Body of pancreas (tissue), 4 donors: ENCODE measurements at regions not wholly inside any gene's neighbourhood (a gene's known extent, or its start where the extent isn't known, plus 50 kb on each side); places are given as distances from the start of the nearest gene placed in this dataset.

Experiments
- POLR2A ChIP-seq, 3 donors: fragments of 450-650 bp; IDR thresholded peaks; one replicate each; pipeline ENCODE4 v1.6.1; 2016; ENCODE audit warnings: antibody characterized with exemption in 3 of 3, mild to moderate bottlenecking in 2 of 3
- TF ChIP-seq, protein P1 (sequence below), 7 experiments: fragments of 450-650 bp in 4 of 7; fragments of 200-600 bp in 3 of 7; sonication (generic) in 3 of 7; IDR thresholded peaks; one replicate each; pipeline ENCODE4 v1.5.1; 2016 to 2019; ENCODE audit warnings: antibody characterized with exemption in 7 of 7

DNA sequence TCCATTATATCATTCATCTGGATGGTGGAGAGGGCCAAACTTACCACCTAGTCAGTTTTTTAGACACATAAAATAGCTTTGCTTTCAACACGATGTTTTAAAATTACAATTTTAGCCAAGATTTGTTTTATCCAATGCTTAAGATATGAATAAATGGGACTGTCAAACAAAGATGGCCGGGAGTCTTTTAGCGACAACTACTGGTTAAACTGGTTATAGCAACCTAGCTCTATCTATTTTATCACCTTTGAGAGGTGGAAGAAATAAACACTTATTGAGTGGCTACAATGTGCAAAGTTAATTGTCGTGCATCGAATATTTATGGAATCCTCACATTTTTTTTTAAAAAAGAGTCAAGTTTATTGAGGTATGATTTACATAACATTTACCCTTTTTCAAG is 279.8 kb downstream of the MIAT start:
- no peak for TF ChIP-seq POLR2A (IDR thresholded peaks at IDR 0.05)
- TF ChIP-seq, protein P1, sequence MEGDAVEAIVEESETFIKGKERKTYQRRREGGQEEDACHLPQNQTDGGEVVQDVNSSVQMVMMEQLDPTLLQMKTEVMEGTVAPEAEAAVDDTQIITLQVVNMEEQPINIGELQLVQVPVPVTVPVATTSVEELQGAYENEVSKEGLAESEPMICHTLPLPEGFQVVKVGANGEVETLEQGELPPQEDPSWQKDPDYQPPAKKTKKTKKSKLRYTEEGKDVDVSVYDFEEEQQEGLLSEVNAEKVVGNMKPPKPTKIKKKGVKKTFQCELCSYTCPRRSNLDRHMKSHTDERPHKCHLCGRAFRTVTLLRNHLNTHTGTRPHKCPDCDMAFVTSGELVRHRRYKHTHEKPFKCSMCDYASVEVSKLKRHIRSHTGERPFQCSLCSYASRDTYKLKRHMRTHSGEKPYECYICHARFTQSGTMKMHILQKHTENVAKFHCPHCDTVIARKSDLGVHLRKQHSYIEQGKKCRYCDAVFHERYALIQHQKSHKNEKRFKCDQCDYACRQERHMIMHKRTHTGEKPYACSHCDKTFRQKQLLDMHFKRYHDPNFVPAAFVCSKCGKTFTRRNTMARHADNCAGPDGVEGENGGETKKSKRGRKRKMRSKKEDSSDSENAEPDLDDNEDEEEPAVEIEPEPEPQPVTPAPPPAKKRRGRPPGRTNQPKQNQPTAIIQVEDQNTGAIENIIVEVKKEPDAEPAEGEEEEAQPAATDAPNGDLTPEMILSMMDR (IDR thresholded peaks at IDR 0.05): no peak
